HL-60 (cell line): ENCODE measurements at regions not wholly inside any gene's neighbourhood (a gene's known extent, or its start where the extent isn't known, plus 50 kb on each side); places are given as distances from the start of the nearest gene placed in this dataset.

Experiments
- CTCF ChIP-seq: IDR thresholded peaks from one replicate; pipeline ENCODE4 v1.5.1; 2011; ENCODE audit warnings: low read length, control low read depth, inconsistent platforms; ENCODE audit not compliant: insufficient read depth
- POLR2AphosphoS5 ChIP-seq: IDR thresholded peaks from 2 replicates; pipeline ENCODE4 v1.6.1; 2012; ENCODE audit warnings: low read depth

DNA sequence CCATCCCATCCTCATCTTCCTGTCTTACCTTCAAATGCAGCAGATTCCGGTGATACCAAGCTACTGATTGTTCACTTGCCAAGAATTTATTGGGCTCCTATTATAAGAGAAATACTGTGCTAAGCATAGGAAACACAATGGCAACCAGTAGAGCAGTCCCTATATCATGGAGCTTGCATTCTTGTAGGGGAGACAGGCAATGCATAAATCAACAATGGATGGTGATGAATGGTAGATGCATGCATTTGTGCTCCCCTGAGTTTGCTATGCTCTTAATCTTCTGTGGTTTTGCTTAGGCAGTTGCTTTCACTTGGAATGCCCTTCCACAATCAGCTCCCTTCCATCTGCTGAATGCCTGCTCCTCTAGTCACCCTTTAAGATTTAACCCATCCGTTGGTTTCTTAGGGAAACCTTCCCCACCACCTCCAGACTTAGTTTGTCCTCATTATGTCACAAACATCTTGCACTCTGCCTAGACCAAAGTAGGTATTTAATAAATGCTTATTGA, 200.2 kb upstream of the TOX3 start:
- TF ChIP-seq POLR2AphosphoS5 = no peak
- TF ChIP-seq CTCF = no peak
